ENCODE measurements at regions not wholly inside any gene's neighbourhood (a gene's known extent, or its start where the extent isn't known, plus 50 kb on each side); places are given as distances from the start of the nearest gene placed in this dataset.
"Not testable (repeated sequence)": the region's sequence is repeated elsewhere in the genome, so short reads cannot be mapped to it uniquely, and the experiment has no call there.

GRCh38 chr12:97050509-97050908, 143.5 kb downstream of the NEDD1 start:
- H3K4me3 ChIP-seq (ENCODE audit: low read depth, low read length) = no peak overlapping the region
- no peak for TF ChIP-seq CTCF (IDR thresholded peaks at IDR 0.05; ENCODE audit: low read depth, low read length)

- TF ChIP-seq CTCF (IDR thresholded peaks at IDR 0.05; ENCODE audit: low read depth, low read length) = no peak
Observed at GRCh38 chr12:97051341-97051740, 144.3 kb downstream of the NEDD1 start.

GRCh38 chr12:97061171-97061570, 154.1 kb downstream of the NEDD1 start:
- no peak overlapping the region for H3K4me3 ChIP-seq (ENCODE audit: low read depth, low read length)
- TF ChIP-seq CTCF (IDR thresholded peaks at IDR 0.05; ENCODE audit: low read depth, low read length) = no peak

More at GRCh38 chr12:97051341-97051740, 144.3 kb downstream of the NEDD1 start:
- no peak overlapping the region for H3K4me3 ChIP-seq (ENCODE audit: low read depth, low read length)

- TF ChIP-seq CTCF (IDR thresholded peaks at IDR 0.05; ENCODE audit: low read depth, low read length) = no peak
- H3K4me3 ChIP-seq (ENCODE audit: low read depth, low read length) = no peak overlapping the region
Observed at GRCh38 chr12:97063292-97063935, 156.4 kb downstream of the NEDD1 start.

GRCh38 chr12:97075161-97075933, 168.3 kb downstream of the NEDD1 start:
- no peak for TF ChIP-seq CTCF (IDR thresholded peaks at IDR 0.05; ENCODE audit: low read depth, low read length)
- H3K4me3 ChIP-seq (ENCODE audit: low read depth, low read length) = no peak overlapping the region

- TF ChIP-seq CTCF (IDR thresholded peaks at IDR 0.05; ENCODE audit: low read depth, low read length) = no peak
- H3K4me3 ChIP-seq (ENCODE audit: low read depth, low read length) = no peak overlapping the region
Observed at GRCh38 chr12:97075934-97076630, 169.0 kb downstream of the NEDD1 start.

- not testable (repeated sequence) for H3K4me3 ChIP-seq (ENCODE audit: low read depth, low read length)
Observed at GRCh38 chr12:97076912-97077311, 169.9 kb downstream of the NEDD1 start.
